SK-N-SH treated with all-trans-retinoic acid at 6 μM for 48 hours (cell line): ENCODE measurements at regions not wholly inside any gene's neighbourhood (a gene's known extent, or its start where the extent isn't known, plus 50 kb on each side); places are given as distances from the start of the nearest gene placed in this dataset.

Experiments
- ATAC-seq: fragments of 200-7000 bp; cut with Tn5 transposase; 3 replicates; pipeline ENCODE4 v1.9.1; 2020; ENCODE audit warnings: mild to moderate bottlenecking, moderate library complexity
- ARNTL ChIP-seq: fragments of 450-650 bp; formaldehyde crosslinking; IDR thresholded peaks from 2 replicates; pipeline ENCODE4 v1.5.0; 2020; ENCODE audit warnings: low read depth, mild to moderate bottlenecking, moderate library complexity, borderline replicate concordance
- BACH2 ChIP-seq: fragments of 250-450 bp; sonication (Bioruptor Pico); IDR thresholded peaks from 2 replicates; pipeline ENCODE4 v1.9.0; 2021; ENCODE audit warnings: mild to moderate bottlenecking, borderline replicate concordance
- CREB5 ChIP-seq: fragments of 250-450 bp; sonication (Bioruptor Pico); IDR thresholded peaks from 2 replicates; pipeline ENCODE4 v1.5.1; 2020; ENCODE audit warnings: low read depth, mild to moderate bottlenecking, moderate library complexity
- CSDC2 ChIP-seq: fragments of 250-450 bp; sonication (Bioruptor Pico); IDR thresholded peaks from 2 replicates; pipeline ENCODE4 v1.5.0; 2020; ENCODE audit warnings: mild to moderate bottlenecking, moderate library complexity
- ESRRG ChIP-seq: fragments of 250-450 bp; sonication (Bioruptor Pico); IDR thresholded peaks from 2 replicates; pipeline ENCODE4 v1.6.1; 2021; ENCODE audit warnings: mild to moderate bottlenecking
- GLIS3 ChIP-seq: fragments of 250-450 bp; sonication (Bioruptor Pico); IDR thresholded peaks from 2 replicates; pipeline ENCODE4 v1.5.0; 2020; ENCODE audit warnings: mild to moderate bottlenecking, moderate library complexity
- ISL1 ChIP-seq: fragments of 250-450 bp; sonication (Bioruptor Pico); IDR thresholded peaks from 2 replicates; pipeline ENCODE4 v2.1.2; 2022; ENCODE audit warnings: mild to moderate bottlenecking, moderate library complexity
- OSR1 ChIP-seq: fragments of 250-450 bp; sonication (Bioruptor Pico); IDR thresholded peaks from 2 replicates; pipeline ENCODE4 v1.8.0; 2022; ENCODE audit warnings: moderate library complexity, mild to moderate bottlenecking, inconsistent platforms
- PPARA ChIP-seq: fragments of 250-450 bp; sonication (Bioruptor Pico); IDR thresholded peaks from 2 replicates; pipeline ENCODE4 v1.5.0; 2020; ENCODE audit warnings: mild to moderate bottlenecking, borderline replicate concordance
- RARB ChIP-seq: fragments of 250-450 bp; sonication (Bioruptor Pico); IDR thresholded peaks from 2 replicates; pipeline ENCODE4 v1.8.0; 2021; ENCODE audit warnings: mild to moderate bottlenecking, moderate library complexity
- SNAI2 ChIP-seq: fragments of 250-450 bp; sonication (Bioruptor Pico); IDR thresholded peaks from 2 replicates; pipeline ENCODE4 v1.5.0; 2020; ENCODE audit warnings: mild to moderate bottlenecking, moderate library complexity
- TCF4 ChIP-seq: fragments of 250-450 bp; sonication (Bioruptor Pico); IDR thresholded peaks from 2 replicates; pipeline ENCODE4 v1.8.0; 2021; ENCODE audit warnings: mild to moderate bottlenecking, moderate library complexity, borderline replicate concordance
- TOX ChIP-seq: fragments of 250-450 bp; sonication (Bioruptor Pico); IDR thresholded peaks from 2 replicates; pipeline ENCODE4 v1.8.0; 2021; ENCODE audit warnings: mild to moderate bottlenecking, moderate library complexity, borderline replicate concordance
- ZC3H10 ChIP-seq: fragments of 250-450 bp; sonication (Bioruptor Pico); IDR thresholded peaks from 2 replicates; pipeline ENCODE4 v1.5.1; 2021; ENCODE audit warnings: mild to moderate bottlenecking, moderate library complexity
- ZFP3 ChIP-seq: fragments of 250-450 bp; sonication (Bioruptor Pico); IDR thresholded peaks from 2 replicates; pipeline ENCODE4 v1.5.0; 2020; ENCODE audit warnings: mild to moderate bottlenecking, moderate library complexity
- ZFP30 ChIP-seq: fragments of 450-650 bp; formaldehyde crosslinking; IDR thresholded peaks from 2 replicates; pipeline ENCODE4 v1.5.0; 2022; ENCODE audit warnings: mild to moderate bottlenecking, moderate library complexity
- ZNF565 ChIP-seq: fragments of 450-650 bp; formaldehyde crosslinking; conservative IDR thresholded peaks from 2 replicates; pipeline ENCODE4 v1.5.0; 2020; ENCODE audit warnings: low read depth, mild to moderate bottlenecking, moderate library complexity
- ZNF70 ChIP-seq: fragments of 450-650 bp; formaldehyde crosslinking; IDR thresholded peaks from 2 replicates; pipeline ENCODE4 v1.5.0; 2020; ENCODE audit warnings: mild to moderate bottlenecking, moderate library complexity
- TF ChIP-seq, protein P1 (sequence below): fragments of 250-450 bp; sonication (Bioruptor Pico); IDR thresholded peaks from 2 replicates; pipeline ENCODE4 v1.8.0; 2021; ENCODE audit warnings: low read depth, mild to moderate bottlenecking, moderate library complexity, borderline replicate concordance
- TF ChIP-seq, protein P2 (sequence below): fragments of 250-450 bp; sonication (Bioruptor Pico); IDR thresholded peaks from 2 replicates; pipeline ENCODE4 v1.8.0; 2020; ENCODE audit warnings: mild to moderate bottlenecking, moderate library complexity, borderline replicate concordance
- TF ChIP-seq, protein P3 (sequence below): fragments of 250-450 bp; sonication (Bioruptor Pico); IDR thresholded peaks from 2 replicates; pipeline ENCODE4 v1.5.1; 2021; ENCODE audit warnings: mild to moderate bottlenecking, moderate library complexity

DNA sequence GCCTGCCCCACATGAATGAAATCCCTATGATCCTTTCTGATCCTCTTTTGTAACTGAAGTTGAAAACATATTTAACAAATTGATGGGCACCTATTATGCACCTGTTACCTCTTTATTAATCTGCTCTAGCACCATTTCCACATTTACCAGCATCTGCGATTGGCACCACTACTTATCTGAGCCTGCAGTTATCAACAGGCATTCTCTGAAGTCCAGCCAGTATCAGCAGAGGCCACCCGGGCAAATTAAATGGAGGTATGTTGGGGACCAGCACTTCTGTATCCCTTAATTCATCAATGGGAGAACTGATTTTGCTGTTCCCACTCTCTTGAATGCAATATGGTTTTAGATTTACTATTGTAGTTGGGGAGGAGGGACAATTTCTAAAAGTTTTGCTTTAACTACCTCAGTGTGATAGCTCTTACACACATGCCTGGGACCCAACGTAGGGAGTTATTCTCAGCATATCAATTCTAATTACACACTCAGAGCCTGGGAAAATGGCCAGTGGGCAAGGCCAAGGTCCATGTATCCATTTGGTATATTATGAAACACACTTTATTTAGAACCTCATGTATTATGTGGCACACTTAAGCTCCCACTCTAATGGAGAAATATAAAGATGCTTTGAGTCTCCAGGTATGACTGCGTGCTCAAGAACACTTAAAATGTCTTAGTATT is 1927.1 kb upstream of the PCDH7 start:
- ATAC-seq, result no peak
- TF ChIP-seq ZNF70 (CRISPR knock-in tag) (no peak), ZNF565 (CRISPR knock-in tag) (no peak), BACH2 (no peak), TOX (CRISPR knock-in tag) (no peak), OSR1 (CRISPR knock-in tag) (no peak), CREB5 (CRISPR knock-in tag) (no peak), ZFP30 (CRISPR knock-in tag) (no peak)
- TF ChIP-seq, protein P1, sequence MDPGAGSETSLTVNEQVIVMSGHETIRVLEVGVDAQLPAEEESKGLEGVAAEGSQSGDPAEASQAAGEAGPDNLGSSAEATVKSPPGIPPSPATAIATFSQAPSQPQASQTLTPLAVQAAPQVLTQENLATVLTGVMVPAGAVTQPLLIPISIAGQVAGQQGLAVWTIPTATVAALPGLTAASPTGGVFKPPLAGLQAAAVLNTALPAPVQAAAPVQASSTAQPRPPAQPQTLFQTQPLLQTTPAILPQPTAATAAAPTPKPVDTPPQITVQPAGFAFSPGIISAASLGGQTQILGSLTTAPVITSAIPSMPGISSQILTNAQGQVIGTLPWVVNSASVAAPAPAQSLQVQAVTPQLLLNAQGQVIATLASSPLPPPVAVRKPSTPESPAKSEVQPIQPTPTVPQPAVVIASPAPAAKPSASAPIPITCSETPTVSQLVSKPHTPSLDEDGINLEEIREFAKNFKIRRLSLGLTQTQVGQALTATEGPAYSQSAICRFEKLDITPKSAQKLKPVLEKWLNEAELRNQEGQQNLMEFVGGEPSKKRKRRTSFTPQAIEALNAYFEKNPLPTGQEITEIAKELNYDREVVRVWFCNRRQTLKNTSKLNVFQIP (CRISPR knock-in tag), result no peak
- TF ChIP-seq, protein P2, sequence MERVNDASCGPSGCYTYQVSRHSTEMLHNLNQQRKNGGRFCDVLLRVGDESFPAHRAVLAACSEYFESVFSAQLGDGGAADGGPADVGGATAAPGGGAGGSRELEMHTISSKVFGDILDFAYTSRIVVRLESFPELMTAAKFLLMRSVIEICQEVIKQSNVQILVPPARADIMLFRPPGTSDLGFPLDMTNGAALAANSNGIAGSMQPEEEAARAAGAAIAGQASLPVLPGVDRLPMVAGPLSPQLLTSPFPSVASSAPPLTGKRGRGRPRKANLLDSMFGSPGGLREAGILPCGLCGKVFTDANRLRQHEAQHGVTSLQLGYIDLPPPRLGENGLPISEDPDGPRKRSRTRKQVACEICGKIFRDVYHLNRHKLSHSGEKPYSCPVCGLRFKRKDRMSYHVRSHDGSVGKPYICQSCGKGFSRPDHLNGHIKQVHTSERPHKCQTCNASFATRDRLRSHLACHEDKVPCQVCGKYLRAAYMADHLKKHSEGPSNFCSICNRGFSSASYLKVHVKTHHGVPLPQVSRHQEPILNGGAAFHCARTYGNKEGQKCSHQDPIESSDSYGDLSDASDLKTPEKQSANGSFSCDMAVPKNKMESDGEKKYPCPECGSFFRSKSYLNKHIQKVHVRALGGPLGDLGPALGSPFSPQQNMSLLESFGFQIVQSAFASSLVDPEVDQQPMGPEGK (CRISPR knock-in tag), result no peak
- TF ChIP-seq, all 23 proteins: peak for 0

DNA sequence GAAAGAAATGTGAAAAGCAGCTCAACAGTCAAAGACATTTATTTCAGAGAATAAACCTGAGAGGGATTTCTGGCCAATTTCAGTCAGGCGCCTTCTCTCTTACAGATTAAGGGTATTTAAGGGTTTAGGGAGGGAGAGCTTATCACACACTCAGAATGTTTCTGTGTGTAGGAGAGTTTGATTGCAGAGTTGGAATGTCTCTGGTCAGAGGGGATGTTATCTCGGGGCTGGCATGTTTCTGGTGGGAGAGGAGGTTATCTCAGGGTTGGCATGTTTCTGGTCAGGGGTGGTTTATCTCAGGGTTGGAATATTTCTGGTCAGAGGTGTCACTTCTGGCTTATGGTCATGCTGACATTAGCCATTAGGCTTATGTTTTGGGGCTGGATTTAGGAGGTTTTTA is 1920.5 kb upstream of the PCDH7 start:
- ATAC-seq, result no peak
- TF ChIP-seq RARB (no peak), ISL1 (CRISPR knock-in tag) (no peak), TCF4 (no peak), ZC3H10 (CRISPR knock-in tag) (no peak), PPARA (CRISPR knock-in tag) (no peak), GLIS3 (no peak), SNAI2 (CRISPR knock-in tag) (no peak), CREB5 (CRISPR knock-in tag) (no peak), ZFP3 (CRISPR knock-in tag) (no peak)
- TF ChIP-seq, all 23 proteins: peak for 0

GRCh38 chr4:28811025-28811424 is 1909.1 kb upstream of the PCDH7 start:
- no peak for TF ChIP-seq ZNF70 (CRISPR knock-in tag)
- TF ChIP-seq RARB, result no peak
- no peak for TF ChIP-seq CREB5 (CRISPR knock-in tag)
- no peak for TF ChIP-seq PPARA (CRISPR knock-in tag)
- no peak for TF ChIP-seq ZFP3 (CRISPR knock-in tag)
- no peak for TF ChIP-seq ISL1 (CRISPR knock-in tag)
- TF ChIP-seq OSR1 (CRISPR knock-in tag), result no peak
- TF ChIP-seq GLIS3, result no peak
- TF ChIP-seq ZC3H10 (CRISPR knock-in tag), result no peak
- no peak for TF ChIP-seq BACH2
- no peak for TF ChIP-seq CSDC2 (CRISPR knock-in tag)
- TF ChIP-seq, protein P1 (CRISPR knock-in tag), result no peak
- TF ChIP-seq ARNTL (CRISPR knock-in tag), result no peak
- TF ChIP-seq TOX (CRISPR knock-in tag), result no peak
- no peak for TF ChIP-seq ESRRG (CRISPR knock-in tag)
- TF ChIP-seq, protein P3, sequence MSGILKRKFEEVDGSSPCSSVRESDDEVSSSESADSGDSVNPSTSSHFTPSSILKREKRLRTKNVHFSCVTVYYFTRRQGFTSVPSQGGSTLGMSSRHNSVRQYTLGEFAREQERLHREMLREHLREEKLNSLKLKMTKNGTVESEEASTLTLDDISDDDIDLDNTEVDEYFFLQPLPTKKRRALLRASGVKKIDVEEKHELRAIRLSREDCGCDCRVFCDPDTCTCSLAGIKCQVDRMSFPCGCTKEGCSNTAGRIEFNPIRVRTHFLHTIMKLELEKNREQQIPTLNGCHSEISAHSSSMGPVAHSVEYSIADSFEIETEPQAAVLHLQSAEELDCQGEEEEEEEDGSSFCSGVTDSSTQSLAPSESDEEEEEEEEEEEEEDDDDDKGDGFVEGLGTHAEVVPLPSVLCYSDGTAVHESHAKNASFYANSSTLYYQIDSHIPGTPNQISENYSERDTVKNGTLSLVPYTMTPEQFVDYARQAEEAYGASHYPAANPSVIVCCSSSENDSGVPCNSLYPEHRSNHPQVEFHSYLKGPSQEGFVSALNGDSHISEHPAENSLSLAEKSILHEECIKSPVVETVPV, result no peak
- no peak for ATAC-seq
